ENCODE measurements at regions not wholly inside any gene's neighbourhood (a gene's known extent, or its start where the extent isn't known, plus 50 kb on each side); places are given as distances from the start of the nearest gene placed in this dataset.

DNA sequence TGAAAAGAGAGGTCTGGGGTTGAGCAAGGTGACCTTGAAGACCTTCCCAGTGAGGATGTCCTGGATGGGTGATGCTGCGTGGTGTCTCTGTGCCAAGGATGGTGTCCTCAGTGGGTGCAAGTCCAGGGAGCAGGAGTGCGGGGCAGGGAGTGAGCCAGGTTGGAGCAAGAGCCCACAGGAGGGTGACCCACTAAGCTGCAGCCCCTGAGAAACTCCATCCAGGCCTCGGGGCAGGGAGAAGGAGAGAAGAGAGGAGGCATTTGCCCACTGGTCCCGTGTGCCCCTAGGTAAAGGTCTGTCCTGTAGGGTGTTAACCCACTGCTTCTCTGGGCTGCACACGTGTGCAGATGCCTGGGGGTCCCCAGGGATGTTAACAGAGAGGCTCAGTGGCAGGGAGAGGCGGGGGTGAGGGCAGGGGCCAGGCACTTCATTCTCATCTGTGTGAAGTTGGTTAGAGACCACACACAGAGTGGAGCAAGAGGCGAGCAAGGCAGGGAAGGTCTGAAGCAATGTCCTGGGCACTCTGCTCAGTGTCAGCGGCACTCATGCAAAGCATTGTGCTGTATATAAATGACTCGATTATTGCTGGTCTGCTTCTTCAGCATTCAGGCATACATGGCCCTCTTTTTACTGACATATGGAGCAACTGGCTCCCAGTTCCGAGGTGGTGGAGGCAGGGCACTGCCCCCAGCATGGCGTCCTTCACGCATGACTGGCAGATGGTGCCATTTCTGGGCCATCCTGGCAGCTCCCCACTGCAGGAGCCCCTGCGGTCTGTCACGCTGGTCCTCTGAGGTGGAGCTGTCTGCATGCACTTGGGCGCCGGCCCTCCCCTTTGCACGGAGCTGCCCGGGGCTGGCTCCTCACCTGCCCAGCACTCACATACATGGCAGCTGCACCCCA, 117.2 kb upstream of the HS6ST1 start:
- in situ Hi-C loops (cut with MboI; ENCODE audit: low sequenced_read_pairs): no loop called here

- in situ Hi-C loops (cut with MboI; ENCODE audit: low sequenced_read_pairs): no loop called here
Measured at GRCh38 chr2:128436479-128437203, 118.0 kb upstream of the HS6ST1 start.

DNA sequence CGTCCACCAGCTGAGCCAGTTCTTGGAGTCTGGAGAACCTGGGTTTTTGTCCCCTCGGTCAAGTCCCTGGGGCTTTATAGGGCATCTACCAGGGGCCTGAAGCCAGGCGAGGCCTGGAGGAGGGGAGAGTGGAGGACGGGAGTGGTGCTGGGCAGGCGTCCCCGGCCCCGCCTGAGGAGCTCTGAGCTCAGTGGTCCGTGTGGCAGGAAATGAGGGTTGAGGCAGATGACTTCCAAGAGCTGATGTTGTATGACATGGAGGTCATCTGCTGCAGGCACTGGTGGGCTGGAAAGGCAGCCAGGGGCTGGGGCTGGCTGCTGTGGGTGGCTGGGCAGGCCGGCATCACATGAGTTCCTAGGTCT, 118.5 kb upstream of the HS6ST1 start:
- in situ Hi-C loops (cut with MboI; ENCODE audit: low sequenced_read_pairs): no loop called here

DNA sequence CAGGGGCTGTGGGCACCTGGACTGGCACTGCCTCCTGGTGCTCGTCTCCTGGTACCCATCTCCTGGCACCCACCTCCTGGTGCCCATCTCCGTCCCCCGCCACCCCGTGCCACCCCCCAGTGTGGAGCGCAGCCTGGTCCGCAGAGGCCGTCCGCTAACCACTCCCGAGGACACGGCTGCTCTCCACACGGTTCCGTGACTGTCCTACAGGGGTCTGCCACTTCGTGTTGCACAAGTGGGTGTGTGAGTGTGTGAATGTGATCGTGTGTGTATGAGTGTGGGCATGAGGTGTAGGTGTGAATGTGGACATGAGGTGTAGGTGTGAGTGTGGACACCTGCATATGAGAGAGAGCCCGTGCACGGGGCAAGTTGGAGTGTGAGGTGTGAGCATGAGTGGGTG, 119.4 kb upstream of the HS6ST1 start:
- in situ Hi-C loops (cut with MboI; ENCODE audit: low sequenced_read_pairs): no loop called here

DNA sequence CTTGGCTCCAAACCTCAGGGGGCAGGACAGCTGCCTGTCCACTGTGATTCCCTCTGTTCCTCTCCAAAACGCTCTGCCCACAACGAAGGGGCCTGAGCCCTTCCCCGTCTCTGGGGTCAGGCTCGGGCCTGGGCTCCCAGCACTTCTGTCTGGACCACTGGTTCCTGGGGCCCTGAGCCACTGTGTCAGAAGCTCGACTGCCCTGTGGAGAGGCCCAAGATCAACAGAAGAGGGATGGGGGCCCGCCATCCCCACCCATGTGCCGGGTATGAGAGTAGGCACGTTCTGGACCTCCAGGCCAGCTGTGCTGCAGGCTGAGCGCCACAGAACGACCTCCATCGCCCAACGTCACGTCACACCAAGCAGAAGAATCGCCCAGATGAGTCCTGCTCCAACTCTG, 119.9 kb upstream of the HS6ST1 start:
- in situ Hi-C loops (cut with MboI; ENCODE audit: low sequenced_read_pairs): no loop called here

DNA sequence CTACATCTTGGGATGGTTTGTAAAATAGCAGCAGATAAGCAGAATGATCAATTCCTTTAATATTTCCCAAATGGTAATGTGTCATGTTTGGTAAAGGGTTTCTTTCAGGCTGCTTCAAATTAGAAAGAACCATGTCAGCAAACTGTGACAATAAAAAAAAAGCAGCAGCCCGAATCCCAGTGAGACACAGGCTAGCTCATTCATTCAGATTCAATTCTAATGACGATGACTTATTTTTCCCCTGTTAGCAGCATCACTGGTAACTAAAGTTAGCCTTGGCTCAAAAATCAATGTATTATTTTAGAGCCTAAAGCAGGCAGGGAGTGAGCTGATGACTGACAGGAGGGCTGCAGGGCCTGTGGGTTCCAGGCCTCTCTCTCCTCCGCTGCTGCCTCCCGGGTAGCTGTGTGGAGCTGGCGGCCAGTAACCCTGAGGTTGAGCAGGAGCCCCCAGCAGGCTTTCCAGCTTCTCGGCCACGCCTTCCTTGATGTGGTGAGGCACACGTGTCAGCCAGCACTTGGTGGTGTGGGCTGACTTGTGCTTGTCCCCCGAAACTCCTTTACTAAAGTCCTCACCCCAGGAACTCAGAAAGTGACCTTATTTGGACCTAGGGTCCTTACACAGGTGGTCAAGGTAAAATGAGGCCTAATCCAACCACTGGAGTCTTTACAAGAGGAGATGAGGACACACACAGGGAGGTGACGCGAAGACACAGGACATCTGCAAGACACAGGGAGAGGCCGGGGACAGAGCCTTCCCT, 120.5 kb upstream of the HS6ST1 start:
- in situ Hi-C loops (cut with MboI; ENCODE audit: low sequenced_read_pairs): no loop called here

DNA sequence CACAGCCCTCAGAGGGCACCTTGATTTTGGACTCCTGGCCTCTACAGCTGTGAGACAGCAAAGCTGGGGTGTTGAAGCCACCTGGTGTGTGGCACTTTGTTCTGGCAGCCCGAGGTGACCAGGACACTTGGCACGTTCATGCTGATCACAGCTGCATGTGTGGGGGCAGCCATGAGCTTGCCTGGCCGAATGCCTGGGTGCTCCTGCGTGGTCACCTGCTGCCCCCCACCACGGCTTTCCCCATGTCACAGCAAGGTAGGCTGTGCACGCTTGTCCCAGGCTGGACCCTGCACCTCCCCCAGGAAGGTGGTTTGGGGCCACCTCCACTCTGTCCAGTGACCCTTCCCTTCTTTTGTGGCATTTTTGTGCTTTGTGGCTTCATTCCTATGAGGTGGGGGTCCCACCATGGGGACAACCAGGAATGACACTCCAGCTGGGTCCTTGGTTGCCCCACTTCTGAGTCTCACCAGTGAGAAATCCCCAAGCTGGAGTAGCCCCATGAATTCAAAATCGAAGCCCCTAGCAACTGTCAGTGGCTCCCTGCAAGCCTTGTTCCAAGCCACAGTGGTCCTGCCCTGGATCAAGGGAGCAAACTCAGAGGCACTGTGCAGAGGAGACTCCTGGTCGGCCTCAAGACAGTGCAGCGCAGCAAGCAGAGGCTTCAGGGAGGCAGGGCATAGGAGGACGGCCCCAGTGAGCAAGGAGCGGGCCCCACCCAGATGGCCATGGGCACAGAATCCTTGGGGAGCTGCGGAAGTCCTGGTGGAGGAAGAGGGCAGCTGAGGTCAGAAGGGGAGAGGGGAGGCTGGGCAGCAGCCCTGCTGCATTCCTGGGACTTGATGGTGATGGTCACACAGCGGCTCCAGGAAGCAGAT, 121.4 kb upstream of the HS6ST1 start:
- in situ Hi-C loops (cut with MboI; ENCODE audit: low sequenced_read_pairs): no loop called here

DNA sequence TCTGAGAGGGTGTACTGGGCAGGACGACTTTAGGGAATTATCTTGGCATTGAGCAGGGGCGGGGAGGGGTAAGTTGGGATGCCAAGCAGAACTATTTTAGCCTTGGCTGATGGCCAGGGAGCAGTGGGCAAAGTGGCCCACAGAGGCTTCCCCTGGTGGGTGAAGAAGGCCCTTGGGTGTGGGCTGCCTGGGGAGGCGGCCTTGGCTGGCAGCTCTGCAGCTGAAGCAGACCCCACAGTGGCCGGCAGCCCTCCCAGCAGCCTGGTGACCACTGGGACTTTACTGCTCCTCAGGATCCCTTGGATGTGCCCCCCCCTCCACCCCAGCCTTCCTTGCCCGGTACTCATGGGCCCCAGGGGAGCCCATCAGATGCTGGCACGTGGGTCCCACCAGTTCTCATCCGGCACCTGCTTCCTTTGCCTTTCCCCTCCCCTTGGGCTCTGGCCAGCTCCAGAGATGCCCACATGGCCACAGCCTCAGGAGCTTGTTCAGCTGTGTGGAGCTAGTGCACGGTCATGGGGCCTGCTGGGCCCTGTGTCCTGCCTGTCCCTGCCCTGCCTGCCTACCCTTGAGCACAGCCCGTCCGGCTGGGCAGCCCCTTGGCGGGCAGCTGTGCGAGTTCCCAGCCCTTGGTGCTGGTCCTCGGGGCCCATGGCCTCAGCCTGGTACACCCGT, 122.1 kb upstream of the HS6ST1 start:
- in situ Hi-C loops (cut with MboI; ENCODE audit: low sequenced_read_pairs): no loop called here

DNA sequence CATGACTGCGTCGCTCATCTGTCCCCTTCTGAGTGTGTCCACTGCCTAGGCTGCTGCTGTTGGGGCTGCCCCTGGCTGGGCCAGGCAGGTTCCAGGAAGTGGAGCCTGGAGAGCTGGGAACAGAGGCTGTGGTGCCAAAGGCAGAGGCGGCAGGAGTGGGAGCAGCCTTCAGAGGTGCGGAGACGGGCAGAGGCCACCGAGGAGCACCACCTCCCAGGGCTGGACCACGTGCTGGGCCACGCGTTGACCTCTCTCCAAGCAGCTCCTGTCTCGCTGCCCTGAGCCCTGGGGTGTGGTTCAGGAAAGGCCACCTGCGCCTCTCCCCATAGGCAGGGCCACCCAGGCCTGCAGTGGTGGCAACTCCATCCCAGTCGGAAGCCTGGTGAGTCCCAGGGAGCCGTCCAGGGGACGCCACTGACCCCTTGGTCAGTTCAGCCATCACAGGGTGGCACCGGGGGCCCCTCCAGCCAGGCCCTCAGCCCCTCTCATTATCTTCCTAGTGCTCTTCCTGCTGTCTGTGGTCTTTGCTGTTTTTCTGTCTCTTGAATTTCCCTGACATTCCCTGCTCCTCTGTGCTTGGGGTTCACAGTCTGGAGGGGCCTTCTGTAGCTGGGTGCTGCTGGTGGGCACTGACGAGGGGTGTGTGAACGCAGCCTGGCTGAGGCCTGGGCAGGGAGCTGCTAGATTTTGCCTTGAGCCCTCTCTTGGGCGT, 122.8 kb upstream of the HS6ST1 start:
- in situ Hi-C loops (cut with MboI; ENCODE audit: low sequenced_read_pairs): no loop called here

GRCh38 chr2:128442053-128442751, 123.5 kb upstream of the HS6ST1 start:
- in situ Hi-C loops (cut with MboI; ENCODE audit: low sequenced_read_pairs): no loop called here

GRCh38 chr2:128442891-128443302, 124.2 kb upstream of the HS6ST1 start:
- in situ Hi-C loops (cut with MboI; ENCODE audit: low sequenced_read_pairs): no loop called here

DNA sequence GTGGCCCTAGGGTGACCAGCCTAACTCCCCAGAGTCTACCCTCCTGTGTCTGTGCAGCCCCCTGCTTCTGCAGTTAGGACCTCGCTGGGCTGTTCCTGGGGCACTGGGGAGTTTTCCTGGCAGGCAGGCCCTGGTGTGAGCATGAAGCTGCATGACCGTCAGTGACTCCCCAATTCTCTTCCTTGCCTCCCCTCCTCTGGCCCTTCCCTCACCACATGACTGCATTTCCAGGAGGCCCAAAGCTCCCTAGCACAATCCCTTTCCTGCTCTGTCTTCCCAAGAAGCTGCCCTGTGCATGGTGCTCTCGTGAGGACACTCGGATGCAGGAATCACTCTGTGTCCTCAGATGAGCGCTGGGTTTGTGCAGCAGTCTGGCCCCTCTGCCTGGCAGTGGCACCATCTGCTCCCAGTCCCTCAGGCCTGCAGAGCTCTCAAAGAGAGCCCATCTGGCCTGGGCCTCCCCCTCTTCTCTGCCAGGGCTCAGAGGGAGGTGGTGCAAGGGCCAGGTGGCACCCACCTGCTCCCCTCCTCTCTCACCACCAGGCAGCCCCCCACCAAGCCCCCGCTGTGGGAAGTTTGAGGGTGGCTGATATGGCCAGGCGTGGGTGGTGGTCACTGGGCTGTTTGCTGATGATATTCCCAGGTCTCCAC, 125.6 kb upstream of the HS6ST1 start:
- in situ Hi-C loops (cut with MboI; ENCODE audit: low sequenced_read_pairs): no loop called here

GRCh38 chr2:128444816-128445522, 126.3 kb upstream of the HS6ST1 start:
- in situ Hi-C loops (cut with MboI; ENCODE audit: low sequenced_read_pairs): no loop called here

DNA sequence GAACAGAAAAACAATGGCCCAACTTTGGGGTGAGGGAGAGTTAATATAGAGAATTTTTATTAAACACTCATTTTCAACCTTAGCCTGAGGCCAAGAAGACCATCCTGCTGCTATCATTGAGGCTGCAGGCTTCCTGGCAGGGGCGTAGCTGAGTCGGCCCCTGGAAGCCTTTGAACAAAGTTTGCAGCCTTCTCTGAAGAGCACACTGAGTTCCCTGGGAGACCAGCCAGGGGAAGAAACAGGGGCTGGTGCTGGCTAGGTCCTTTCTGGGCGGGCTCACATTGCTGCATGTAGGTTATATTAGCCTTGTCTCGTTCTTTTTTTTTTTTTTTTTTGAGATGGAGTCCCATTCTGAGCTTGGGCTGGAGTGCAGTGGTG, 126.8 kb upstream of the HS6ST1 start:
- in situ Hi-C loops (cut with MboI; ENCODE audit: low sequenced_read_pairs): no loop called here

DNA sequence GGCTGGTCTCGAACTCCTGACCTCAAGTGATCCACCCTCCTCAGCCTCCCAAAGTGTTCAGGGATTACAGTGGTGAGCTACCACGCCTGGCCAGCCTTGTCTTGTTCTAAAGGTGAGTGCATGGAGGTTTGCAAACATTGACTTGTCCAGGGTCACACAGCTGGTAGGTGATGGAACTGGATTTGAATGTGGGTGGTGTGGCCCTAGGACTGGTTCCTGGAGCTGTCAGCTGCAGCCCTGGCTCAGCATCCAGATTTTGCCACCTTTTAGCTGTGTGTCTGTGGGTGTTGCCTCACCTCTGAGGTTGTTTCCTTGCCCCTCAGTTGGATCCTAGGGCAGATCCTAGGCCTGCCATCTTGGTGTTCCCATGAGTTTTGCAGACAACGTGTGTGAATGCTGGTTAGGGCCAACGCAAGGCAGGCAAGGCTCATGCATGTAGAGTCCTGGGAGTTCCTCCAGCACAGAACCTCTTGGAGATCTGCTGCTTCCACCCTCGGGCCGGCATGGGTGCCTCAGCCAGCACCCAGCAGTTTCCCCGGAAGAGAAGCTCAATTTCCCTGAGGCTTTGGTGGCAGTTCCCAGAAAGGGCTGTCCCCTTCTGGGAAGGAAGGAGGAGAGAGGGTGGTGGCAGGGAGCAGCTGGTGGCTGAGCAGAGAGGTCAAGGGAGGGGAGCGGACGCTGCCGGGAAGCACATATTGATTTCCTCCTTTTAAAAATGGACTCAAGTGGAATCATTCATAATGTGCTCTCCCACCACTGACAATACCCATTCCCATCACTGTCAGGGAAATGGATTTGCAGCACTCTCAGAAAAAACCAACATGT, 127.6 kb upstream of the HS6ST1 start:
- in situ Hi-C loops (cut with MboI; ENCODE audit: low sequenced_read_pairs): no loop called here

- in situ Hi-C loops (cut with MboI; ENCODE audit: low sequenced_read_pairs): no loop called here
Measured at GRCh38 chr2:128446874-128447537, 128.3 kb upstream of the HS6ST1 start.

All from HL-60/S4 (cell line).